ENCODE measurements at regions not wholly inside any gene's neighbourhood (a gene's known extent, or its start where the extent isn't known, plus 50 kb on each side); places are given as distances from the start of the nearest gene placed in this dataset.

DNA sequence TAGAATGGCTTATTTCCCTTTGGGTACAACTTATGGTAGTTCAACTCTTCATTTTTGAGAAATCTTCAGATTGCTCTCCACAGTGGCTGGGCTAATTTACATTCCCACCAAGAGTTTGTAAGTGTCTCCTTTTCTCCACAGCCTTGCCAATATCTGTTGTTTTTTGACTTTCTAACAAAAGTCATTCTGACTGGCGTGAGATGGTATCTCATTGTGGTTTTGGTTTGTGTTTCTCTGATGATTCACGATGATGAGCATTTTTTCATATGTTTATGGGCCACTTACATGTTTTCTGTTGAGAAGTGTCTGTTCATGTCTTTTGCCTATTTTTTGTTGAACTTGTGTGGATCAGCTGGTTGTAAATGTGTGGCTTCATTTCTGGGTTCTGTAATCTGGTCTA is 871.0 kb downstream of the EPHA4 start:
- H3K36me3 ChIP-seq = no peaks in the 10 kb centered on the region
- DNase-seq (ENCODE audit: extremely low spot score in 2 of 2) = no peak
- H3K4me1 ChIP-seq = no peaks in the 10 kb centered on the region
- TF ChIP-seq CTCF (IDR thresholded peaks at IDR 0.05) = no peak
- no peaks in the 10 kb centered on the region for H3K27me3 ChIP-seq
- H3K4me3 ChIP-seq = no peak overlapping the region
- no peaks in the 10 kb centered on the region for H3K9me3 ChIP-seq
- H3K27ac ChIP-seq = no peak overlapping the region
- intact Hi-C loops (cut with DNase I) = no loop called here

GRCh38 chr2:220703279-220703678 is 868.8 kb downstream of the EPHA4 start:
- Histone ChIP-seq H3K4me3 (no peak overlapping the region), H3K27ac (no peak overlapping the region), H3K27me3 (no peaks in the 10 kb centered on the region), H3K9me3 (no peaks in the 10 kb centered on the region), H3K36me3 (no peaks in the 10 kb centered on the region), H3K4me1 (no peaks in the 10 kb centered on the region)
- DNase-seq (ENCODE audit: extremely low spot score in 2 of 2) = no peak
- intact Hi-C loops (cut with DNase I) = no loop called here
- TF ChIP-seq POLR2AphosphoS5 (IDR thresholded peaks at IDR 0.05; ENCODE audit: insufficient read depth in 1 of 2, low read depth in 1 of 2) = no peak
- TF ChIP-seq POLR2A (IDR thresholded peaks at IDR 0.05) = no peak
- no peak for TF ChIP-seq CTCF (IDR thresholded peaks at IDR 0.05)

DNA sequence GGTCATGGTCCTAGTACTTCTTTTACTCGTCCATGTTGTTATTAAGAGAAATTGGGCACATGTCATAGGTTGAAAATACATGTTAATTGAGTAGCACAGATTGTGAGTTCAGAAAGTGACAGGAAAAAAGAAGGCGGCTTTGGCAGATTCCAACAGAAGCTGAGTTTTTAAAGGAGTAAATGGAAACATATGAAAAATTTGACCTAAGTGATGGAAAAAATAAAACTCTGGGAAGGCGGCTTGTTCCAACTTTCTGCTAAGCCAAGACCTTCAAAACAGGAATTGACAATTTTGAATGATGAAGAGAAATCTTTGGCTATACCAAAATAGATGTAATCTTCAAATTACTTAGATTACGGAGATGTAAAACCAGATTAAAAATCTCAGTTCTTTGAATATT is 868.0 kb downstream of the EPHA4 start:
- no peaks in the 10 kb centered on the region for H3K27me3 ChIP-seq
- no peak for TF ChIP-seq CTCF (IDR thresholded peaks at IDR 0.05)
- DNase-seq (ENCODE audit: extremely low spot score in 2 of 2) = no peak
- no peaks in the 10 kb centered on the region for H3K4me1 ChIP-seq
- no peak overlapping the region for H3K4me3 ChIP-seq
- H3K9me3 ChIP-seq = no peaks in the 10 kb centered on the region
- intact Hi-C loops (cut with DNase I) = no loop called here
- H3K36me3 ChIP-seq = no peaks in the 10 kb centered on the region
- H3K27ac ChIP-seq = no peak overlapping the region

- no peak overlapping the region for H3K27ac ChIP-seq
- H3K9me3 ChIP-seq = no peaks in the 10 kb centered on the region
- H3K4me3 ChIP-seq = no peak overlapping the region
- TF ChIP-seq POLR2A (IDR thresholded peaks at IDR 0.05) (no peak), POLR2AphosphoS5 (IDR thresholded peaks at IDR 0.05; ENCODE audit: insufficient read depth in 1 of 2, low read depth in 1 of 2) (no peak), CTCF (IDR thresholded peaks at IDR 0.05) (no peak)
- no peaks in the 10 kb centered on the region for H3K4me1 ChIP-seq
- intact Hi-C loops (cut with DNase I) = no loop called here
- H3K36me3 ChIP-seq = no peaks in the 10 kb centered on the region
- DNase-seq (ENCODE audit: extremely low spot score in 2 of 2) = no peak
- no peaks in the 10 kb centered on the region for H3K27me3 ChIP-seq
Measured at GRCh38 chr2:220704810-220705209, 867.3 kb downstream of the EPHA4 start.

- intact Hi-C loops (cut with DNase I) = no loop called here
- H3K9me3 ChIP-seq = no peaks in the 10 kb centered on the region
- DNase-seq (ENCODE audit: extremely low spot score in 2 of 2) = no peak
- no peak overlapping the region for H3K4me3 ChIP-seq
- no peaks in the 10 kb centered on the region for H3K27me3 ChIP-seq
- H3K4me1 ChIP-seq = no peaks in the 10 kb centered on the region
- no peaks in the 10 kb centered on the region for H3K36me3 ChIP-seq
- no peak overlapping the region for H3K27ac ChIP-seq
- no peak for TF ChIP-seq CTCF (IDR thresholded peaks at IDR 0.05)
- TF ChIP-seq POLR2AphosphoS5 (IDR thresholded peaks at IDR 0.05; ENCODE audit: insufficient read depth in 1 of 2, low read depth in 1 of 2) = no peak
Measured at GRCh38 chr2:220705678-220706077, 866.4 kb downstream of the EPHA4 start.
